K562 (cell line): ENCODE measurements at regions not wholly inside any gene's neighbourhood (a gene's known extent, or its start where the extent isn't known, plus 50 kb on each side); places are given as distances from the start of the nearest gene placed in this dataset.

Experiments used
- ATAC-seq: fragments of 200-7000 bp; cut with Tn5 transposase; 3 replicates; pipeline ENCODE4 v1.9.1; 2020; ENCODE audit warnings: moderate library complexity
- BruUV-seq: library from RNA; stranded (reverse); fragments of 400-500 nt; replicated peaks from 2 replicates; lab custom pipeline; 2021; lab: Mats Ljungman, UMichigan
- CTCF ChIA-PET: fragments of 300-600 bp; formaldehyde crosslinking; extraction: SDS; loops from one replicate; lab custom pipeline; 2021; ENCODE audit warnings: low intra/inter-chr PET ratio; lab: Yijun Ruan, JAX
- POLR2A ChIA-PET: fragments of 300-600, 350-650 bp; sonication (Branson Sonifier 250); formaldehyde crosslinking; extraction: SDS; loops from one replicate; lab custom pipeline; 2021; ENCODE audit warnings: antibody characterized with exemption, inconsistent platforms; lab: Yijun Ruan, JAX
- DNase-seq, 4 experiments: peaks; one replicate each; pipeline versions ENCODE4 v3.0.0 to v3.0.0-alpha.2; 2011 to 2018; ENCODE audit warnings: low spot score in 3 of 4, mixed read lengths in 3 of 4; ENCODE audit errors: extremely low read depth in 1 of 4
- FAIRE-seq: peaks from 2 replicates; lab custom pipeline; 2011; peaks lifted over from hg19 to GRCh38; lab: Jason Lieb, UNC
- H2AFZ ChIP-seq: 2 replicates; pipeline ENCODE4 v1.6.0; 2011; ENCODE audit warnings: low read depth, low read length, control low read depth, inconsistent platforms
- H3K27ac ChIP-seq: fragments of 200-600 bp; 3 replicates; pipeline ENCODE4 v1.8.0; 2011; ENCODE audit warnings: low read depth, mild to moderate bottlenecking, control low read depth, inconsistent platforms, low read length, moderate library complexity, mixed read lengths; ENCODE audit errors: extremely low read depth
- H3K27me3 ChIP-seq, 2 experiments: fragments of 300-600 bp in 1 of 2; 2 replicates in 1 of 2; 3 replicates in 1 of 2; pipeline versions ENCODE4 v1.6.0 to v1.8.0; 2011; ENCODE audit warnings: inconsistent platforms in 2 of 2, low read length in 2 of 2, mild to moderate bottlenecking in 1 of 2, mixed read lengths in 1 of 2, moderate library complexity in 1 of 2; ENCODE audit not compliant: control insufficient read depth in 2 of 2, insufficient read depth in 2 of 2
- H3K36me3 ChIP-seq: fragments of 300-600 bp; 3 replicates; pipeline ENCODE4 v1.8.0; 2011; ENCODE audit warnings: mild to moderate bottlenecking, low read length, inconsistent platforms; ENCODE audit not compliant: control insufficient read depth, insufficient read depth
- H3K4me1 ChIP-seq, 2 experiments: fragments of 200-600 bp in 1 of 2; replicated peaks in 1 of 2; 2 replicates in 1 of 2; 3 replicates in 1 of 2; pipeline versions ENCODE4 v1.5.1 to v1.8.0; 2011; ENCODE audit warnings: inconsistent platforms in 2 of 2, low read length in 2 of 2, mild to moderate bottlenecking in 1 of 2, mixed read lengths in 1 of 2, moderate library complexity in 1 of 2; ENCODE audit not compliant: control insufficient read depth in 2 of 2, insufficient read depth in 2 of 2
- H3K4me2 ChIP-seq: 2 replicates; pipeline ENCODE4 v1.6.1; 2011; ENCODE audit warnings: low read length, control low read depth, inconsistent platforms, mixed read lengths; ENCODE audit not compliant: insufficient read depth
- H3K4me3 ChIP-seq: fragments of 200-600 bp; sonication (generic), shearing (Covaris generic); 2 replicates; pipeline ENCODE4 v1.5.1; 2016; ENCODE audit warnings: control low read depth, inconsistent platforms
- H3K79me2 ChIP-seq: fragments of 200-600 bp; 3 replicates; pipeline ENCODE4 v1.8.0; 2011; ENCODE audit warnings: low read length, inconsistent platforms; ENCODE audit not compliant: control insufficient read depth, insufficient read depth
- H3K9ac ChIP-seq, 2 experiments: 2 replicates each; pipeline versions ENCODE4 v1.6.0 to v1.6.1; 2011; ENCODE audit warnings: low read depth in 2 of 2, low read length in 2 of 2, control low read depth in 1 of 2, inconsistent platforms in 1 of 2, mild to moderate bottlenecking in 1 of 2, mixed read lengths in 1 of 2; ENCODE audit not compliant: insufficient read depth in 1 of 2
- H3K9me1 ChIP-seq: one replicate; pipeline ENCODE4 v1.6.0; 2011; ENCODE audit warnings: inconsistent platforms, mild to moderate bottlenecking, low read length, moderate library complexity; ENCODE audit not compliant: control insufficient read depth, insufficient read depth
- H3K9me3 ChIP-seq: replicated peaks from 2 replicates; pipeline ENCODE4 v1.5.1; 2011; ENCODE audit warnings: low read depth, low read length, inconsistent platforms; ENCODE audit not compliant: control insufficient read depth, insufficient read depth
- H4K20me1 ChIP-seq: replicated peaks from 2 replicates; pipeline ENCODE4 v1.6.1; 2011; ENCODE audit warnings: low read length, inconsistent platforms, mixed read lengths; ENCODE audit not compliant: control insufficient read depth, insufficient read depth
- ARID4B ChIP-seq: sonication (generic); formaldehyde crosslinking; IDR thresholded peaks from 2 replicates; pipeline ENCODE4 v1.8.0; 2022; ENCODE audit warnings: mild to moderate bottlenecking, missing genetic modification reagents
- GATAD2A ChIP-seq: fragments of 450-650 bp; IDR thresholded peaks from 2 replicates; pipeline ENCODE4 v1.6.1; 2017
- KLF16 ChIP-seq: IDR thresholded peaks from 2 replicates; pipeline ENCODE4 v1.6.1; 2016; ENCODE audit warnings: antibody characterized with exemption
- NR1H2 ChIP-seq: sonication (generic); formaldehyde crosslinking; IDR thresholded peaks from 2 replicates; pipeline ENCODE4 v1.4.0; 2020; ENCODE audit warnings: mild to moderate bottlenecking, missing genetic modification reagents
- PREB ChIP-seq: sonication (generic); formaldehyde crosslinking; IDR thresholded peaks from 2 replicates; pipeline ENCODE4 v1.8.1; 2023; ENCODE audit warnings: mild to moderate bottlenecking, missing genetic modification reagents
- PRMT5 ChIP-seq: sonication (generic); formaldehyde crosslinking; IDR thresholded peaks from 2 replicates; pipeline ENCODE4 v1.5.0; 2020; ENCODE audit warnings: missing genetic modification reagents
- SREBF2 ChIP-seq: sonication (generic); formaldehyde crosslinking; IDR thresholded peaks from 2 replicates; pipeline ENCODE4 v1.4.0; 2020; ENCODE audit warnings: mild to moderate bottlenecking, missing genetic modification reagents
- ZNF232 ChIP-seq: sonication (generic); formaldehyde crosslinking; IDR thresholded peaks from 2 replicates; pipeline ENCODE4 v1.8.0; 2022; ENCODE audit warnings: mild to moderate bottlenecking, missing genetic modification reagents
- ZNF263 ChIP-seq: sonication (generic); formaldehyde crosslinking; IDR thresholded peaks from 2 replicates; pipeline ENCODE4 v1.8.0; 2022; ENCODE audit warnings: mild to moderate bottlenecking, missing genetic modification reagents, borderline replicate concordance
- WGBS: fragments of 100-300 bp; shearing (Covaris generic); methylation state at CpG from one replicate; pipeline ENCODE4 v1.1.6; 2016; ENCODE audit warnings: low coverage, mixed read lengths; ENCODE audit not compliant: insufficient coverage; ENCODE audit errors: missing lambda C conversion rate; 5-methylcytosine and 5-hydroxymethylcytosine counted together
- in situ Hi-C: fragments of 300-500 bp; cut with MboI; formaldehyde crosslinking; loops from 4 replicates; pipeline ENCODE4 v1.15.0; 2018; ENCODE audit warnings: inconsistent platforms, mixed read lengths
- intact Hi-C: fragments of 100-400 bp; cut with micrococcal nuclease; formaldehyde crosslinking; loops from 2 replicates; pipeline ENCODE4 v1.14.2; 2022
- TF ChIP-seq, protein P1 (sequence below), 2 experiments: IDR thresholded peaks; 2 replicates each; pipeline ENCODE4 v1.6.1; 2012; ENCODE audit warnings: improper control_type of control experiment in 2 of 2, low read depth in 2 of 2, low read length in 2 of 2, borderline replicate concordance in 1 of 2

DNA sequence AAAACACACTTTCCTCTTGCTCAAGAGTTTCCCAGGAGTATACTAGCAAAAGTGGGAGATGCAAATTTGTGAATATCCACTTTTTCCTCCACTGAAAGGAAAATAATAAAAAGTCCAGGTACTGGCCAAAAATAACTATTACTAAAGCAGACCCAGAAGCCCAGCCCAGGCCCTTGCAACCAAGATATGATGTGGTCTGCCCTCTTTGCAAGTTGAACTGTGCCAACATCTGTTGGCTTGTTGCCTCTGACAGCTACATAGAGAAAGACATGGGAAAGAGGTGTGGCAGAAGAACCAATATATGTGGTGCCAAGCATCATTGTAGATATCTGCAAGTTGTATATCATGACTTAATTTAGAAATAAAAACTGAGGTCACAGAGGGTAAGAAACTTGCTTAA, 78.4 kb upstream of the JAG1 start:
- H3K4me3 ChIP-seq: no peak overlapping the region
- no peaks in the 10 kb centered on the region for H3K4me1 ChIP-seq
- DNase-seq (no peak), FAIRE-seq (no peak), ATAC-seq (no peak)
- no peaks in the 10 kb centered on the region for H3K36me3 ChIP-seq
- CTCF ChIA-PET: no interaction called here
- H3K4me2 ChIP-seq: no peak overlapping the region
- H4K20me1 ChIP-seq: no peaks in the 10 kb centered on the region
- no peaks in the 10 kb centered on the region for H3K27me3 ChIP-seq
- TF ChIP-seq SREBF2 (CRISPR knock-in tag) (no peak), NR1H2 (CRISPR knock-in tag) (no peak), KLF16 (no peak), ZNF263 (CRISPR knock-in tag) (no peak), GATAD2A (no peak)
- in situ Hi-C loops (no loop called here), intact Hi-C loops (no loop called here)
- POLR2A ChIA-PET: no interaction called here
- H3K27ac ChIP-seq: no peak overlapping the region
- no TSS peak for BruUV-seq
- no peaks in the 10 kb centered on the region for H3K9me3 ChIP-seq
- H3K9me1 ChIP-seq: no peaks in the 10 kb centered on the region
- H3K79me2 ChIP-seq: no peaks in the 10 kb centered on the region
- H2AFZ ChIP-seq: no peak overlapping the region
- H3K9ac ChIP-seq: no peak overlapping the region

DNA sequence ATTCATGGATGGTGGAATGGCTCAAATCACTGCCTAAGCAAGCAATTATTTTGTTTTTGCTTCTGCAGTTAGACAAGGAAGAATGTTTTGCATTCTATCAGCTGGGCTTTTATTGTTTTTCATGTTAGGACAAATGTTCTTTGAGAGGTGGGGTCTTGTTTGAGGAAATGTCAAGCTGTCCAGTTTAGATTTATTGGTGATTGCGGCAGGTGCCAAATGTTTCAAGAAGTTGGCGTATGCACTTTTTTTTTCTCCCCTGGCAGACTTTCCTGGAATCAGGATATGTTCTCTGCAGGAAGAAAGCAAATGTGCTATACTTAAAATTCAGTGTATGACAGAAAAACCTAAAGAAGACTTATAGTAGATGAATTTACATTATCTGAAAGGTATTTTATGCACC, 81.0 kb upstream of the JAG1 start:
- no peaks in the 10 kb centered on the region for H3K9me1 ChIP-seq
- H3K27me3 ChIP-seq: no peaks in the 10 kb centered on the region
- ChIA-PET CTCF (no interaction called here), POLR2A (no interaction called here)
- 0% methylated on average over 1 of the region's 2 CpGs for WGBS
- ATAC-seq (no peak), FAIRE-seq (no peak), DNase-seq (no peak)
- H2AFZ ChIP-seq: no peak overlapping the region
- H3K9me3 ChIP-seq: no peaks in the 10 kb centered on the region
- no peak overlapping the region for H3K27ac ChIP-seq
- H3K4me1 ChIP-seq: no peaks in the 10 kb centered on the region
- H3K4me3 ChIP-seq: no peak overlapping the region
- intact Hi-C loops: no loop called here
- no peak overlapping the region for H3K4me2 ChIP-seq
- BruUV-seq: no TSS peak
- H3K36me3 ChIP-seq: no peaks in the 10 kb centered on the region
- no peak overlapping the region for H3K9ac ChIP-seq
- in situ Hi-C loops: no loop called here
- H4K20me1 ChIP-seq: no peaks in the 10 kb centered on the region
- no peaks in the 10 kb centered on the region for H3K79me2 ChIP-seq
- TF ChIP-seq ARID4B (CRISPR knock-in tag) (no peak), PREB (no peak), ZNF232 (CRISPR knock-in tag) (no peak), PRMT5 (no peak)
- TF ChIP-seq, protein P1, sequence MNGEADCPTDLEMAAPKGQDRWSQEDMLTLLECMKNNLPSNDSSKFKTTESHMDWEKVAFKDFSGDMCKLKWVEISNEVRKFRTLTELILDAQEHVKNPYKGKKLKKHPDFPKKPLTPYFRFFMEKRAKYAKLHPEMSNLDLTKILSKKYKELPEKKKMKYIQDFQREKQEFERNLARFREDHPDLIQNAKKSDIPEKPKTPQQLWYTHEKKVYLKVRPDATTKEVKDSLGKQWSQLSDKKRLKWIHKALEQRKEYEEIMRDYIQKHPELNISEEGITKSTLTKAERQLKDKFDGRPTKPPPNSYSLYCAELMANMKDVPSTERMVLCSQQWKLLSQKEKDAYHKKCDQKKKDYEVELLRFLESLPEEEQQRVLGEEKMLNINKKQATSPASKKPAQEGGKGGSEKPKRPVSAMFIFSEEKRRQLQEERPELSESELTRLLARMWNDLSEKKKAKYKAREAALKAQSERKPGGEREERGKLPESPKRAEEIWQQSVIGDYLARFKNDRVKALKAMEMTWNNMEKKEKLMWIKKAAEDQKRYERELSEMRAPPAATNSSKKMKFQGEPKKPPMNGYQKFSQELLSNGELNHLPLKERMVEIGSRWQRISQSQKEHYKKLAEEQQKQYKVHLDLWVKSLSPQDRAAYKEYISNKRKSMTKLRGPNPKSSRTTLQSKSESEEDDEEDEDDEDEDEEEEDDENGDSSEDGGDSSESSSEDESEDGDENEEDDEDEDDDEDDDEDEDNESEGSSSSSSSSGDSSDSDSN (IDR thresholded peaks at IDR 0.05; ENCODE audit: borderline replicate concordance in 1 of 2, low read depth in 2 of 2, low read length in 2 of 2): no peak
